ENCODE measurements at regions not wholly inside any gene's neighbourhood (a gene's known extent, or its start where the extent isn't known, plus 50 kb on each side); places are given as distances from the start of the nearest gene placed in this dataset.

- Histone ChIP-seq H3K27me3 (ENCODE audit: low read depth, low read length) (no peaks in the 10 kb centered on the region), H2AFZ (ENCODE audit: low read depth, low read length) (no peak overlapping the region), H3K9me3 (ENCODE audit: insufficient read depth, low read length) (no peaks in the 10 kb centered on the region), H3K4me3 (ENCODE audit: low read length) (no peak overlapping the region), H3K36me3 (replicated peaks; ENCODE audit: low read depth, low read length) (no peaks in the 10 kb centered on the region), H3K27ac (ENCODE audit: low read length) (no peak overlapping the region), H3K79me2 (ENCODE audit: low read length) (no peaks in the 10 kb centered on the region), H3K4me2 (ENCODE audit: low read length) (no peak overlapping the region), H4K20me1 (ENCODE audit: insufficient read depth, low read length) (no peaks in the 10 kb centered on the region), H3K4me1 (ENCODE audit: low read length) (peaks cover 18% of the 10 kb centered on the region), H3K9ac (ENCODE audit: low read length) (no peak overlapping the region)
- TF ChIP-seq EZH2phosphoT487 (IDR thresholded peaks at IDR 0.05; ENCODE audit: low read depth) (no peak), CTCF (IDR thresholded peaks at IDR 0.05; ENCODE audit: low read depth, low read length) (no peak)
These were observed 69.9 kb downstream of the PTHLH start for GRCh38 chr12:27902651-27903050.

GRCh38 chr12:27901959-27902358 is 70.6 kb downstream of the PTHLH start:
- Histone ChIP-seq H3K9me3 (ENCODE audit: insufficient read depth, low read length) (no peaks in the 10 kb centered on the region), H3K27me3 (ENCODE audit: low read depth, low read length) (no peaks in the 10 kb centered on the region), H4K20me1 (ENCODE audit: insufficient read depth, low read length) (no peaks in the 10 kb centered on the region), H3K9ac (ENCODE audit: low read length) (no peak overlapping the region), H3K79me2 (ENCODE audit: low read length) (no peaks in the 10 kb centered on the region), H3K4me3 (ENCODE audit: low read length) (no peak overlapping the region), H3K36me3 (replicated peaks; ENCODE audit: low read depth, low read length) (no peaks in the 10 kb centered on the region), H3K4me1 (ENCODE audit: low read length) (peaks cover 18% of the 10 kb centered on the region), H3K27ac (ENCODE audit: low read length) (no peak overlapping the region), H2AFZ (ENCODE audit: low read depth, low read length) (no peak overlapping the region), H3K4me2 (ENCODE audit: low read length) (no peak overlapping the region)
- no peak for TF ChIP-seq EZH2phosphoT487 (IDR thresholded peaks at IDR 0.05; ENCODE audit: low read depth)
- TF ChIP-seq CTCF (IDR thresholded peaks at IDR 0.05; ENCODE audit: low read depth, low read length), result no peak

GRCh38 chr12:27900920-27901879 is 71.3 kb downstream of the PTHLH start:
- Histone ChIP-seq H2AFZ (ENCODE audit: low read depth, low read length) (peak overlapping the region; percentile 44; the same call in 1 of the 2 replicates), H3K27me3 (ENCODE audit: low read depth, low read length) (no peaks in the 10 kb centered on the region)

More at GRCh38 chr12:27900920-27901879, 71.3 kb downstream of the PTHLH start:
- Histone ChIP-seq H3K9ac (ENCODE audit: low read length) (no peak overlapping the region), H3K4me1 (ENCODE audit: low read length) (peaks cover 25% of the 10 kb centered on the region), H3K4me2 (ENCODE audit: low read length) (peak overlapping the region; percentile 55), H3K79me2 (ENCODE audit: low read length) (no peaks in the 10 kb centered on the region), H3K27ac (ENCODE audit: low read length) (no peak overlapping the region; the same call in 1 of the 2 replicates), H3K4me3 (ENCODE audit: low read length) (peak overlapping the region; percentile 26; the same call in 1 of the 2 replicates), H3K9me3 (ENCODE audit: insufficient read depth, low read length) (no peaks in the 10 kb centered on the region), H3K36me3 (replicated peaks; ENCODE audit: low read depth, low read length) (no peaks in the 10 kb centered on the region), H4K20me1 (ENCODE audit: insufficient read depth, low read length) (no peaks in the 10 kb centered on the region)
- TF ChIP-seq CTCF (IDR thresholded peaks at IDR 0.05; ENCODE audit: low read depth, low read length) (no peak), EZH2phosphoT487 (IDR thresholded peaks at IDR 0.05; ENCODE audit: low read depth) (no peak)

All from OCI-LY3 (cell line).